GM18502 (cell line): ENCODE measurements at regions not wholly inside any gene's neighbourhood (a gene's known extent, or its start where the extent isn't known, plus 50 kb on each side); places are given as distances from the start of the nearest gene placed in this dataset.
A peak's percentile ranks its signal among the peaks of the same experiment; 100 is the strongest.

ENCODE experiments used
- ATAC-seq: cut with Tn5 transposase; IDR thresholded peaks from one replicate; pipeline ENCODE4 v1.9.1; 2021; ENCODE audit warnings: mild to moderate bottlenecking; ENCODE audit not compliant: unreplicated experiment, poor library complexity

GRCh38 chr6:144594585-144594984, 309.4 kb downstream of the UTRN start:
- no peak for ATAC-seq

- ATAC-seq, result no peak
Measured at GRCh38 chr6:144595266-144595665, 310.1 kb downstream of the UTRN start.

- ATAC-seq, result no peak
Measured at GRCh38 chr6:144597511-144597910, 312.4 kb downstream of the UTRN start.

GRCh38 chr6:144599615-144600014, 314.5 kb downstream of the UTRN start:
- ATAC-seq, result no peak

GRCh38 chr6:144601221-144601620, 316.1 kb downstream of the UTRN start:
- ATAC-seq, result no peak

GRCh38 chr6:144602523-144603180, 317.5 kb downstream of the UTRN start:
- ATAC-seq, result no peak

- no peak for ATAC-seq
Measured at GRCh38 chr6:144606083-144606482, 320.9 kb downstream of the UTRN start.

- no peak for ATAC-seq
Measured at GRCh38 chr6:144607998-144608735, 323.0 kb downstream of the UTRN start.

GRCh38 chr6:144612811-144613210, 327.7 kb downstream of the UTRN start:
- no peak for ATAC-seq

GRCh38 chr6:144613859-144614258, 328.7 kb downstream of the UTRN start:
- ATAC-seq, result peak; percentile 61

- no peak for ATAC-seq
Measured at GRCh38 chr6:144615870-144616269, 330.7 kb downstream of the UTRN start.

- no peak for ATAC-seq
Measured at GRCh38 chr6:144617191-144617590, 332.1 kb downstream of the UTRN start.

- no peak for ATAC-seq
Measured at GRCh38 chr6:144617708-144618107, 332.6 kb downstream of the UTRN start.

GRCh38 chr6:144619966-144620365, 334.8 kb downstream of the UTRN start:
- no peak for ATAC-seq

GRCh38 chr6:144621332-144621731, 336.2 kb downstream of the UTRN start:
- ATAC-seq, result no peak

GRCh38 chr6:144624246-144624645, 339.1 kb downstream of the UTRN start:
- no peak for ATAC-seq

- no peak for ATAC-seq
Measured at GRCh38 chr6:144624716-144625115, 339.6 kb downstream of the UTRN start.

GRCh38 chr6:144630857-144631256, 345.7 kb downstream of the UTRN start:
- ATAC-seq, result no peak

GRCh38 chr6:144632266-144632665, 347.1 kb downstream of the UTRN start:
- ATAC-seq, result no peak

GRCh38 chr6:144633886-144634285, 348.8 kb downstream of the UTRN start:
- no peak for ATAC-seq

- ATAC-seq, result no peak
Measured at GRCh38 chr6:144634371-144634770, 349.2 kb downstream of the UTRN start.

- no peak for ATAC-seq
Measured at GRCh38 chr6:144635051-144635450, 349.9 kb downstream of the UTRN start.
